HUES48 (cell line): ENCODE measurements at regions not wholly inside any gene's neighbourhood (a gene's known extent, or its start where the extent isn't known, plus 50 kb on each side); places are given as distances from the start of the nearest gene placed in this dataset.
"Not testable (repeated sequence)": the region's sequence is repeated elsewhere in the genome, so short reads cannot be mapped to it uniquely, and the experiment has no call there.

Experiments used
- H3K27ac ChIP-seq: one replicate; pipeline ENCODE4 v1.7.0; 2013; ENCODE audit warnings: low read depth, low read length, inconsistent platforms
- H3K27me3 ChIP-seq: 2 replicates; pipeline ENCODE4 v1.6.1; 2013; ENCODE audit warnings: mild to moderate bottlenecking, low read length; ENCODE audit not compliant: control insufficient read depth, insufficient read depth
- H3K36me3 ChIP-seq: 2 replicates; pipeline ENCODE4 v1.6.1; 2013; ENCODE audit warnings: low read length; ENCODE audit not compliant: control insufficient read depth, insufficient read depth
- H3K4me1 ChIP-seq: 2 replicates; pipeline ENCODE4 v1.6.1; 2013; ENCODE audit warnings: mild to moderate bottlenecking, low read length; ENCODE audit not compliant: control insufficient read depth, insufficient read depth
- H3K4me3 ChIP-seq: 2 replicates; pipeline ENCODE4 v1.5.1; 2013; ENCODE audit warnings: mild to moderate bottlenecking, low read depth, low read length
- H3K9ac ChIP-seq: 2 replicates; pipeline ENCODE4 v1.6.1; 2013; ENCODE audit warnings: mild to moderate bottlenecking, low read depth, low read length, moderate library complexity
- H3K9me3 ChIP-seq: 2 replicates; pipeline ENCODE4 v1.6.1; 2013; ENCODE audit warnings: low read length; ENCODE audit not compliant: control insufficient read depth, insufficient read depth

DNA sequence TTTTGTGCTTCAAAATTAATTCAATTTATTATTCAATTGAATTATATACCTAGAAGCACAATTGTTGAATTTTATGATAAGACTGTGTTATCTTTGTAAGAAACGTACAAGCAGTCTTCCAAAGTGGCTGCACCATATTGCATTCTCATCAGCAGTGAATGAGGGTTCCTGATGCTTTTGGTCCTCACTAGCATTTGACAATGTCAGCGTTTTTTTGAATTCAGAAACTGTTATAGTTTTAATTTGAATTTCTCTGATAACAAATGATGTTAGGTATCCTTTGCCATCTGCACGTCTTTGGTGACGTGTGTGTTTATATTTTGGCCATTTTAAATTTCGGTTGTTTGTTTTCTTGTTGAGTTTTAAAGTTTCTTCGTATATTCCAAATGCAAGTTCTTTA is 553.0 kb upstream of the ZP4 start:
- Histone ChIP-seq H3K9me3 (no peaks in the 10 kb centered on the region), H3K36me3 (no peaks in the 10 kb centered on the region), H3K9ac (no peak overlapping the region), H3K4me1 (peaks cover 2% of the 10 kb centered on the region; the same call in 1 of the 2 replicates), H3K27me3 (no peaks in the 10 kb centered on the region), H3K27ac (no peak overlapping the region), H3K4me3 (no peak overlapping the region)

DNA sequence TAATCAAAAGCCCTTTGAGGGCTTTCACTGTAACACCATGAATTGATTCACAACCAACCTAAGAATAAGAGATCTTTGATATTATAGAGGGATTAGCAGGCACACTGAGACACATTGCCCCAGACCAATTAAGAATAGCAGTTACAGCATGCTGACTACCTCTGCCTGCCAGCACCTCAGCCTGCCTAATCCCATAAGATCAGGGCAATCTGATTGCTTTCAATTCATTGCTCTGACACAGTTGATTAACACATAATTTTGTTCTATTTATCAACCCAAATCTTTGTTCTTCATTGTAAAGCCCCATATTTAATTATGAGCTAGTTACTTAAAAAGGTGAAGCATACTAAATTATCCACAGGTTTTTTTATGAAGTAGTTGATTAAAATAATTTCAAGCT is 548.8 kb upstream of the ZP4 start:
- H3K27ac ChIP-seq, result no peak overlapping the region
- no peak overlapping the region for H3K4me3 ChIP-seq
- no peaks in the 10 kb centered on the region for H3K27me3 ChIP-seq
- H3K4me1 ChIP-seq, result peaks cover 8% of the 10 kb centered on the region; the same call in 1 of the 2 replicates
- H3K36me3 ChIP-seq, result no peaks in the 10 kb centered on the region
- no peak overlapping the region for H3K9ac ChIP-seq
- H3K9me3 ChIP-seq, result no peaks in the 10 kb centered on the region

DNA sequence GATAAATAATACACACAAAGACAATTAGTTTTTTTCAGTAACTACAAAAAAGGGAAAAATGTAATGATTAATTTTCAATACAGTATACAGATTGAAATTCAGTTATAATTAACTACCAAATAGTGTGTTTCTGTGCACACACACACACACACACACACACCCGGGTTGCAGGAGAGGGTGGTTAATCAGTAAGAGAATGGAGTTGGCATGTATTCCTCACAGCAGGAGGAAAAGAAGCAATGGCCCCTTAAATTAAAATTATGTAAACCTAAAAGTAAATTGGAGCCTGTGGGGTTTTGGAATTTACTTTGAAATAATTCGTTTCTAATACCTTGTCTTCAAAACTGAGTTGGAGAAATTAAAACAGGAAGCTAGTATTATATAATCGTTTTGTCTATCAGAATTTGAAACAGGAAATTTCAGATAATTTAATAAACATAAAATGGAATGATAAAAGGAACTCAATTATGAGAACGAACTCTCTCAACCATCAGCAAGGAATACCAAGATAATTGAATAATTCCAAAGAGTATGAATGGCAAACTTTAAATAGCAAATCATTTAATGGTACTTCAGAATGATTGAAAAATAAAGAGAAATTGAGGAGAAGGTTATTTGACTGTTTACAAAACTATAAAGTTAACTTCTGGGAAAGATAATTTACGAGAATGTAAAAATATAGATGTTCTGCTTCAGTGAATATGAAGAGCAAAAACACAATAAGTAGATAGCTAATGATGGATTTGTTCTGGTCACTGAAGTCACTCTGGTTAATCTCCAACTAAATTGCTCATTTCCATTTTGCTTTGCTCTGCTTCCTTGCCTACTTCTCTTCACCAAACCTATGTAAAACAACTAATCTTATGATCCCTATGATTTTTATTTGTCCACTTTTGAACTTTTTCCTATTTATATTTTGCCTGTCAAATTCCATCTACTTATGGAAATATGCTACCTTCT is 547.9 kb upstream of the ZP4 start:
- H3K4me3 ChIP-seq, result no peak overlapping the region
- no peaks in the 10 kb centered on the region for H3K9me3 ChIP-seq
- H3K27ac ChIP-seq, result no peak overlapping the region
- H3K4me1 ChIP-seq, result peaks cover 8% of the 10 kb centered on the region; the same call in 1 of the 2 replicates
- no peaks in the 10 kb centered on the region for H3K36me3 ChIP-seq
- H3K27me3 ChIP-seq, result no peaks in the 10 kb centered on the region
- no peak overlapping the region for H3K9ac ChIP-seq

DNA sequence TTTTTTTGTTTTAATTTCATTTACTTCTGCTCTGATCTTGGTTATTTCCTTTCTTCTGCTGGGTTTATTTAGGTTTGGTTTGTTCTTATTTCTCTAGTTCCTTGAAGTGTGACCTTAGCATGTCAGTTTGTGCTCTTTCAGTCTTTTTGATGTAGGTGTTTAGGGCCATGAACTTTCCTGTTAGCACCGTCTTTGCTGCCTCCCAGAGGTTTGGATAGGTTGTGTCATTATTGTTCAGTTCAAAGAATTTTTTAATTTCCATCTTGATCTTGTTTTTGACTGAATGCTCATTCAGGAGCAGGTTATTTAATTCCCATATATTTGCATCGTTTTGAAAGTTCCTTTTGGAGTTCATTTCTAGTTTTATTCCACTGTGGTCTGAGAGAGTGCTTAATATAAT is 539.0 kb upstream of the ZP4 start:
- not testable (repeated sequence) for H3K36me3 ChIP-seq, H3K27me3 ChIP-seq, H3K4me3 ChIP-seq, H3K27ac ChIP-seq, H3K4me1 ChIP-seq, H3K9me3 ChIP-seq, H3K9ac ChIP-seq

DNA sequence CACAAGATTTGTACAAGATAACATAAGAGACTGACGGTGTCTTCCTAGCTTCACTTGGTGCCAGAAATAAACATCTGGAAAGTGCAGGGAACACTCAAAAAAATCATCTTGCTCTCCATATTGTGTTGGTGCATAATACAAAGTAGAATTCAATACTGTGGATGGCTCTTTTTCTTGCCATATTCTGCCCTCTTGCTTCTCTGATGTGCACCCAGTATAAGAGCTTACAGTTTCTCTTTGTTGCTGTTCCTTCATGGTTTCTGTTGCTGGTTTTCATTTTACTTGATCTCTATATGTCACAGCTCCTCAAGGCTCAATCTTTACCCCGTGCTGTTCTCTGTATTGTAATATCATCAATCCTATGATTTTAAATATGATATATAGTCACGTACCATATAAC is 528.5 kb upstream of the ZP4 start:
- H3K9me3 ChIP-seq, result no peaks in the 10 kb centered on the region
- H3K27ac ChIP-seq, result no peak overlapping the region
- no peaks in the 10 kb centered on the region for H3K27me3 ChIP-seq
- H3K9ac ChIP-seq, result no peak overlapping the region
- no peaks in the 10 kb centered on the region for H3K36me3 ChIP-seq
- no peaks in the 10 kb centered on the region for H3K4me1 ChIP-seq
- H3K4me3 ChIP-seq, result no peak overlapping the region

DNA sequence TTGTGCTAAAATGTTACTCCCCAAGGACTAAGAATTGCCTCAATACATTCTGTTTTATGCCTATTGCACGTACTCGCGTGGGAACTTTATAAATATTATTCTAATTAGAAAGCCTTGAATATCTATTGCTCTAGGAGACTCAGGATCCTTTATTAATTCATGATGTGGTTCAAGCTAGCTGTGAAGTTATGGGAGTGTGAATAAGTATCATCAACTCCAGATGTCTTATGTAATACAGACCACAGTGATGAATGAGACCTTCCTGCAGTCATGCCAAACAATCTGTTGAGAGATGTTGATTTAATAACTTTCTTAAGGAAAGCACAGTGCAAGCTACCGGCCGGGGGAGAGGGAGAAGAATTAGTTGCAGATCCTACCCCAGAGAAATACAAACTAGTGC is 519.2 kb upstream of the ZP4 start:
- no peak overlapping the region for H3K27ac ChIP-seq
- no peaks in the 10 kb centered on the region for H3K27me3 ChIP-seq
- no peaks in the 10 kb centered on the region for H3K36me3 ChIP-seq
- no peak overlapping the region for H3K9ac ChIP-seq
- no peaks in the 10 kb centered on the region for H3K9me3 ChIP-seq
- H3K4me3 ChIP-seq, result no peak overlapping the region
- H3K4me1 ChIP-seq, result no peaks in the 10 kb centered on the region

DNA sequence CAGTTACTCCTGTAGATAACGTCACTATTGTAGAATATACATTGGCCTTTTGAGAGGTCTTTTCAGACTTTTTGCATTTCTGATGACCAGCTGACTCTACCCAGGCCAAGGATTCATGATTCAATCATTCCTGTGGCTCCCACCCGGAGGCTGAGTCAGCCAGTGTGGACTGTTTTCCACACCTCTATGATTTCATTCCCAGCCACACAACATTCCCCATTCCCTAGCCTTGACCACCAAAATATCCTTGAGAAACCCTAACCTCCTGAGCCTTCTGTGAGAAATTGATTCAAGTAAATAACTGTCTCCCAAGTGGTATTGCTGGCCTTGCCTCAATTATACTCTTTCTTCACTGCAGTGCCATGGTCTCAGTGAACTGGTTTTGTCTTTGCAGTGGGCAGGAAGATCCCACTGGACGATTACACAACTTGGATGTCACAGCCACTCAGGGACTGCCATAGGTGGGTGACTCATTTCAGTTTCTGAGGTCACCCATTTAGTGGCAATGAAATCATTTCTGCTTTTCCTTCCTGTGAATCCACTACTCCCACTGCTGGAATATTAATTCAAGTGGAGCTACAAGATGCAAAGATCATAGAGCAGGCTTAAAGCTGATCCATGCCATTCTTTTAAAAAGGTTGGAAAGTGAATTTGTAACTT is 518.6 kb upstream of the ZP4 start:
- H3K27me3 ChIP-seq, result no peaks in the 10 kb centered on the region
- H3K9me3 ChIP-seq, result no peaks in the 10 kb centered on the region
- no peak overlapping the region for H3K4me3 ChIP-seq
- no peaks in the 10 kb centered on the region for H3K4me1 ChIP-seq
- no peak overlapping the region for H3K27ac ChIP-seq
- H3K36me3 ChIP-seq, result no peaks in the 10 kb centered on the region
- H3K9ac ChIP-seq, result no peak overlapping the region

DNA sequence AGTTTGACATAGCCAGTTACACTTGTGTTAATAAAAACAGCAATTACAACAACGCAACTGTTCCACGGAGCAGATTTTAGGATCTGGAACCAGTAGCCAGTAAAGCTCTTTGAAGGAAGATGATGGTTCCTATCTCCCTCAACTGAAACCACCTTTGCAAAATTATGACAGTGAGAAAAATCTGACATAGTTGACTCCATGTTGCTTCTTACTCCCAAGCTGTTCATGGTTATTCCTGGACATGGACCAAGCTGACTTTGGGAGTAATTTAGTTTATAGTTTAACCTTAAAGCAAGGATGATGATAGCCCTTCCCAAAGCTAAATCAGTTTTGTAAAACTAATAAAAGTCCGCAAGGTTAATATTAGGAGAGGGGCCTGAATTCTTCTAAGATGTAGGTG is 518.0 kb upstream of the ZP4 start:
- no peaks in the 10 kb centered on the region for H3K36me3 ChIP-seq
- no peak overlapping the region for H3K27ac ChIP-seq
- no peaks in the 10 kb centered on the region for H3K4me1 ChIP-seq
- no peak overlapping the region for H3K9ac ChIP-seq
- H3K9me3 ChIP-seq, result no peaks in the 10 kb centered on the region
- H3K27me3 ChIP-seq, result no peaks in the 10 kb centered on the region
- H3K4me3 ChIP-seq, result no peak overlapping the region

DNA sequence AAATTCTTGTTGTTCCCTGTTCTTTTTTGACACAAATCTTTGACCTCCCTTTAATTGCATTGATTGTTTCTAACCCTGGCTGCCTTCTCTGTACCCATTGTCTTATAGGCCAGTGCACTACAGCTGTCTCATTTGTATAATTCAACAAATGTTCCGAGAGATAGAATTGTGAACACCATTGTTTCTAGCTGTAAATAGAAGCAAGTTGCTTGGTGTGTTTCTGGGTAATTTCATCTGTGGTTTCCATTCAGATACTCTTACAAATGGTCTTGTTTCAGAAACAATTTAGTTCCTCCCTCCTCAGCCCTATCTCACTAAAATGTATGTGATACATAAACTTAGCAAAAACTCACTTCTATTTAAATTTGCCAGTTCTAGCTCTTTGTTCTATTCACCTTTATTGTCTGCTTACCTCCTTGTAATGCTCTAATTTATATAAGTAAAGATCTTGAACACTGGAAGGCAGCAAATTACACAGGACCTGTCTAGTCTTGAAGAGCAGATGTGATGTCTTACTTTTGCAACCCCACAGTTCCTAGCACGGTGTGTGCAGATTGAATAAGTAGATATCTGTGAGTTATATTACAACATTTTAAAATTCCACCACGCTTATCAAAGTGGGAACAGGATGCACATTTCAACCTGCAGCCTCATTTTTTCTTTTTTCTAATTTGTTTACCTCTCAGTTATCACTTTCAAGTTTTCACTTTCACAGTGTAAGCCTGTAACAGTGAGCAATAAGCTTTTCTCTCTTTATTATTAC is 515.6 kb upstream of the ZP4 start:
- no peaks in the 10 kb centered on the region for H3K4me1 ChIP-seq

DNA sequence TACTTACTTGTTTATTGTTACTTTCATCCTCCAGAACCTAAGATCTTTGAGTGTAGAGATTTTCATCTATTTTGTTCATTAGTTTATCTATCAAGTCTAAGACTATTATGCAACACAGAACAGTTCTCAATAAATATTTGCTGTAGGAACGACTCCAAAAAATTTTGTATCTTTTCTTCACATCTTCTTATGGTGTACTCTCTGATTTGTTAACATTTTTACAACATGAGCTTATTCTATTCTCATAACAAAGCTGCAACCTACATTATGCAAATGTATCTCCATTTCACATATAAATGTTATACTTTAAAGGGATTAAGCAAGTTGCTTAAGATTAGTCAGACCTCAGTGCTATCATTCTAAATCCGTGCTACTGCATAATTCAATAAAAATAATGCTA is 514.2 kb upstream of the ZP4 start:
- Histone ChIP-seq H3K4me1 (no peaks in the 10 kb centered on the region), H3K36me3 (no peaks in the 10 kb centered on the region), H3K4me3 (no peak overlapping the region), H3K27me3 (no peaks in the 10 kb centered on the region), H3K9me3 (no peaks in the 10 kb centered on the region), H3K27ac (no peak overlapping the region), H3K9ac (no peak overlapping the region)

More for the DNA sequence above, 515.6 kb upstream of the ZP4 start:
- H3K9me3 ChIP-seq, result no peaks in the 10 kb centered on the region
- no peaks in the 10 kb centered on the region for H3K36me3 ChIP-seq
- no peaks in the 10 kb centered on the region for H3K27me3 ChIP-seq
- no peak overlapping the region for H3K4me3 ChIP-seq
- no peak overlapping the region for H3K27ac ChIP-seq
- H3K9ac ChIP-seq, result no peak overlapping the region

DNA sequence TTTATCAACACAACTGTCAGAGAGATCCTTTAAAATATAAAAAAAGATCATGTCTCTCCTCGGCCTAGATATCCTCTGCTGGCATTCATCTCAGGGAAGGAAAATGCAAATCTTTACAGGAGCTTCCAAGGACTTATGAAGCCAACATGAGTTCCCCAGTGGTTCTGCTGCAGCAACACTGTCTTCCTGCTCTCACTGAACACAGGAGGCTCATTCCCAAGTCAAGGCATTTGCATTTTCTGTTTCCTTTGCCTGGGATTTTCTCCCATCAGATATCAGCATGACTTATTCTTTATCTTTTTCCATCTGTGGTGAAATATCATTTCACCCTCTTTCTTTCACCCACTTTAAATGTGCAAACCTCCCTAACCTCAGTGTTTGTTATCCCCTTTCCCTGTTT is 513.8 kb upstream of the ZP4 start:
- no peaks in the 10 kb centered on the region for H3K9me3 ChIP-seq
- H3K36me3 ChIP-seq, result no peaks in the 10 kb centered on the region
- no peaks in the 10 kb centered on the region for H3K4me1 ChIP-seq
- H3K27me3 ChIP-seq, result no peaks in the 10 kb centered on the region
- no peak overlapping the region for H3K27ac ChIP-seq
- no peak overlapping the region for H3K4me3 ChIP-seq
- H3K9ac ChIP-seq, result no peak overlapping the region
